Vagina (tissue), 2 donors: ENCODE measurements at regions not wholly inside any gene's neighbourhood (a gene's known extent, or its start where the extent isn't known, plus 50 kb on each side); places are given as distances from the start of the nearest gene placed in this dataset.

Experiments used
- DNase-seq, 2 donors: peaks; one replicate each; pipeline ENCODE4 v3.0.0-alpha.2; 2017; ENCODE audit errors: extremely low spot score in 2 of 2
- H3K27ac ChIP-seq: fragments of 200-600 bp; sonication (generic); one replicate; pipeline ENCODE4 v1.5.1; 2019
- H3K27me3 ChIP-seq: fragments of 200-600 bp; sonication (generic); one replicate; pipeline ENCODE4 v1.5.1; 2019
- H3K36me3 ChIP-seq, 2 donors: fragments of 200-600 bp; sonication (generic); one replicate each; pipeline ENCODE4 v1.5.1; 2017 to 2019
- H3K4me1 ChIP-seq: fragments of 200-600 bp; sonication (generic); one replicate; pipeline ENCODE4 v1.5.1; 2019
- H3K4me3 ChIP-seq, 2 donors: fragments of 200-600 bp; sonication (generic); 1 replicate in 1 of 2; 2 replicates in 1 of 2; pipeline ENCODE4 v1.5.1; 2016 to 2019
- H3K9me3 ChIP-seq: fragments of 200-600 bp; sonication (generic); one replicate; pipeline ENCODE4 v1.5.1; 2019
- POLR2A ChIP-seq, 2 donors: fragments of 450-650 bp; IDR thresholded peaks; one replicate each; pipeline ENCODE4 v1.6.1; 2017; ENCODE audit warnings: antibody characterized with exemption in 2 of 2, mild to moderate bottlenecking in 2 of 2, moderate library complexity in 2 of 2
- POLR2AphosphoS5 ChIP-seq, 2 donors: sonication (generic); formaldehyde crosslinking; IDR thresholded peaks; one replicate each; pipeline ENCODE4 v1.9.0; 2017; ENCODE audit warnings: antibody characterized with exemption in 2 of 2, mild to moderate bottlenecking in 2 of 2, low read depth in 1 of 2; ENCODE audit not compliant: insufficient read depth in 1 of 2
- intact Hi-C: fragments of 100-400 bp; cut with DNase I; formaldehyde crosslinking; loops from one replicate; pipeline ENCODE4 v1.15.1; 2023
- TF ChIP-seq, protein P1 (sequence below), 3 experiments: fragments of 450-650 bp in 2 of 3; fragments of 200-600 bp in 1 of 3; sonication (generic) in 1 of 3; IDR thresholded peaks; one replicate each; pipeline ENCODE4 v1.5.1; 2017 to 2019; ENCODE audit warnings: antibody characterized with exemption in 3 of 3, mild to moderate bottlenecking in 2 of 3, moderate library complexity in 2 of 3

DNA sequence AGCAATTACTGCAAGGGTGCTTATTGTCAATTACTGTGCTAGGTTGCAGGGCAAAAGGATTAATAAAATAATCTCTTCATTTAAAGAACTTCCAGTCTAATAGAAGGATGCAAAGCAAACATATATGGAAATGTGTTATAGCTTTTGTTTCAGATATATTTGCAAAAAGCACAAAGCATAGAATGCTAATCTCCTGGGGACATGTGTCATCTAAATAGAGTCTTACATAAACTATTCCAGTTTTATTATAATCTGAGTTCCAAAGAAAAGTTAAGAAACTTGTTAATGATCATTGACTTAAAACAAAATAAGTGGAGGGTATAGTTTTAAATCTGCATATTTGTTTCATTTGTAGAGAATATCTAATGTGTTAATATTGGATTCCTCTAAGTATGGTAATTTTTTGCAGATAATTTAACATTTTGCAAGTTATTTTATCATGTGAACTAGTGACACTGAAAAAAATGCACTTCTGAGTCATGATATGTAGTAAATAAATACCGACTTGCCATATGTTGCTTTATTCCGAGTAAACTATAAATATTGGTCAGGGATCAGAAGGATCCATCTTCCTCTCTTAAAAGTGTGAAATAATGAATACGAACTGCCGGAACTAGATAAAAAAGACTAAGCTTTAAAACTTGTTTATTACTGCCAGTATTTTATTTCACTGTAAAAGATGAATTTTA, 231.9 kb upstream of the FAT4 start:
- H3K4me3 ChIP-seq = no peak overlapping the region
- no peaks in the 10 kb centered on the region for H3K4me1 ChIP-seq
- no peak overlapping the region for H3K27ac ChIP-seq
- H3K9me3 ChIP-seq = no peaks in the 10 kb centered on the region
- intact Hi-C loops = no loop called here
- no peak for DNase-seq
- no peaks in the 10 kb centered on the region for H3K36me3 ChIP-seq
- H3K27me3 ChIP-seq = no peaks in the 10 kb centered on the region
- TF ChIP-seq, protein P1, sequence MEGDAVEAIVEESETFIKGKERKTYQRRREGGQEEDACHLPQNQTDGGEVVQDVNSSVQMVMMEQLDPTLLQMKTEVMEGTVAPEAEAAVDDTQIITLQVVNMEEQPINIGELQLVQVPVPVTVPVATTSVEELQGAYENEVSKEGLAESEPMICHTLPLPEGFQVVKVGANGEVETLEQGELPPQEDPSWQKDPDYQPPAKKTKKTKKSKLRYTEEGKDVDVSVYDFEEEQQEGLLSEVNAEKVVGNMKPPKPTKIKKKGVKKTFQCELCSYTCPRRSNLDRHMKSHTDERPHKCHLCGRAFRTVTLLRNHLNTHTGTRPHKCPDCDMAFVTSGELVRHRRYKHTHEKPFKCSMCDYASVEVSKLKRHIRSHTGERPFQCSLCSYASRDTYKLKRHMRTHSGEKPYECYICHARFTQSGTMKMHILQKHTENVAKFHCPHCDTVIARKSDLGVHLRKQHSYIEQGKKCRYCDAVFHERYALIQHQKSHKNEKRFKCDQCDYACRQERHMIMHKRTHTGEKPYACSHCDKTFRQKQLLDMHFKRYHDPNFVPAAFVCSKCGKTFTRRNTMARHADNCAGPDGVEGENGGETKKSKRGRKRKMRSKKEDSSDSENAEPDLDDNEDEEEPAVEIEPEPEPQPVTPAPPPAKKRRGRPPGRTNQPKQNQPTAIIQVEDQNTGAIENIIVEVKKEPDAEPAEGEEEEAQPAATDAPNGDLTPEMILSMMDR (IDR thresholded peaks at IDR 0.05) = no peak
- no peak for TF ChIP-seq POLR2AphosphoS5 (IDR thresholded peaks at IDR 0.05; ENCODE audit: insufficient read depth in 1 of 2, low read depth in 1 of 2)
- no peak for TF ChIP-seq POLR2A (IDR thresholded peaks at IDR 0.05)

DNA sequence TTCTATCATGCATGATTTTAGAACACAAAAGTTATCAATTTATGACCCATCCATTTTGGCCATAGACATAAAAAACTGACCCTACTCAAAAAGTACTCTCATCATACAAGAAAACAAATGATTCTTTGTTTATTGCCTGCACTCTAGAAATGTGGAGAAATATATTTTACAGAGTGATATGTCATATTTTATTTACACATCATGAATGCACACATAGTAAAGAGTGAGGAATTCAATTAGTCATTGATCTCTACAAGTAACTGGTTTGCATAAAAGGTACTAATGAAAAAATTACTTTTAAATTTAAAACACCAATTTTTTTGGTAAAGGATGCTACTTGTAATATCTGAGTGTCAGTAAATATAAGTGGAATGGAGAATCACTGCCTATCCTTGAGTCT, 242.5 kb upstream of the FAT4 start:
- TF ChIP-seq, protein P1 (IDR thresholded peaks at IDR 0.05) = no peak
- TF ChIP-seq POLR2AphosphoS5 (IDR thresholded peaks at IDR 0.05; ENCODE audit: insufficient read depth in 1 of 2, low read depth in 1 of 2) (no peak), POLR2A (IDR thresholded peaks at IDR 0.05) (no peak)
- intact Hi-C loops = no loop called here

DNA sequence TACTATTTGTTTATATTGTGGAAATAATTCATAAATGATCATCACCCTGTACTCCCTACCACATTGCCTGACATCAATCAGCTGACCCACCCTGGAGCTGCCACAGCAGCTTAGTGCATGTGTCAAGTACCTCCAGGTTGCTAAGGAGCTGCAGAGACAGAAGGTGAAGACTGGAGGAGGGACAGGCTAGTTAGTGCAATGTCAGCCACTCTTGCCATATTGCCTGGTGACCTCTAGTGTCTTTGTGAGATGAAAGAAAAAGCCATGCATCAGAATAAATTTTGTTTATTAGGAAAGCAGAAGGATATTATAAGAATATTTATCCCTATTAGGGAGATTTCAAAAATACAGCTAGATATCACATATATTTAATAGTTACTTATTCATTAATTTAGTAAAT, 243.9 kb upstream of the FAT4 start:
- intact Hi-C loops = no loop called here
- Histone ChIP-seq H3K27me3 (no peaks in the 10 kb centered on the region), H3K36me3 (no peaks in the 10 kb centered on the region), H3K4me3 (no peak overlapping the region), H3K27ac (no peak overlapping the region), H3K9me3 (no peaks in the 10 kb centered on the region), H3K4me1 (no peaks in the 10 kb centered on the region)
- TF ChIP-seq POLR2AphosphoS5 (IDR thresholded peaks at IDR 0.05; ENCODE audit: insufficient read depth in 1 of 2, low read depth in 1 of 2) = no peak
- TF ChIP-seq, protein P1 (IDR thresholded peaks at IDR 0.05) = no peak
- no peak for TF ChIP-seq POLR2A (IDR thresholded peaks at IDR 0.05)
- DNase-seq = no peak

More for the DNA sequence above, 242.5 kb upstream of the FAT4 start:
- H3K36me3 ChIP-seq = no peaks in the 10 kb centered on the region
- no peak for DNase-seq
- H3K27ac ChIP-seq = no peak overlapping the region
- H3K4me1 ChIP-seq = no peaks in the 10 kb centered on the region
- H3K27me3 ChIP-seq = no peaks in the 10 kb centered on the region
- H3K4me3 ChIP-seq = no peak overlapping the region
- no peaks in the 10 kb centered on the region for H3K9me3 ChIP-seq

DNA sequence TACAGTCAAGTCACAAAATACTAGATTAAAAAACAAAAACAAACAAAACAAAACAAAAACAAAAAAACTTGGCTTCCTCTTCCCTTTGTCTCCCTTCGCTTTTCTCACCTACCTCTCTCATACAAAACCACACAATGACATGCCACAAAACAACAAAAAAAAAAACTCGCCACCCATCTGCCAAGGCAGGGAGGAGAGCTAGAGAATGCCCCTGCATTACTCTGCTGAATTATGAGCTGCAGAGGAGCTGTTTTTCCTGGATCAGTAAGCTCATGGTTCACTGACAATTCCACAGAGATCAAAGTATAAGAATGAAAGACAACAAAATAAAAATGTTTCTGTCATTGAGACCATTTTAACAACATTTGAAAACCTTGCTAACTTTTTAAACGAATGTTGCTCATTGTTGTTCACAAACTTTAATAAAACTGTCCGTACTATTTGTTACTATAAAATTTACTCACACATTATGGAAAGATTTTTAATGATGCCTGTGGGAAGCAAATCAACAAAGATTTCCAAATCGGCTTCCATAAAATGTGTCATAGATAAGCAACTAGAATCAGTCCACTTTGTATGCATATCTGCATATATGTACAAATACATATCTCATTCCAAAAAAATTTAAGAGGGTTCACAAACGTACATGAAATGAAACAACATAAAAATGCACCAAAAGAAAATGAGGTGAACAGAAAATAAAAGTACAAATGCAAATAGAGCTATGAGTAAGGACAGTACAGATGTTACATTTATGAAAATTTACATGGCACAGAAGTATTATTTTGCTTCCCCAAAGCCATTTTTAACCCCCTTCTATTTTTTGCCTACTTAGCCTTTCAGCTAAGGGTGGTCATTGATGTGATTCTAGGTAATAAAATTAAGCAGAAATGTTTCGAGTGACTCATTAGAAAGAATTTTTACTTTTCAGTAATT, 252.4 kb upstream of the FAT4 start:
- TF ChIP-seq, protein P1 (IDR thresholded peaks at IDR 0.05) = no peak
- no peak for TF ChIP-seq POLR2A (IDR thresholded peaks at IDR 0.05)
- TF ChIP-seq POLR2AphosphoS5 (IDR thresholded peaks at IDR 0.05; ENCODE audit: insufficient read depth in 1 of 2, low read depth in 1 of 2) = no peak
- intact Hi-C loops = no loop called here

More for the DNA sequence above, 252.4 kb upstream of the FAT4 start:
- Histone ChIP-seq H3K27me3 (no peaks in the 10 kb centered on the region), H3K36me3 (no peaks in the 10 kb centered on the region), H3K27ac (no peak overlapping the region), H3K4me1 (peaks cover 4% of the 10 kb centered on the region), H3K9me3 (no peaks in the 10 kb centered on the region), H3K4me3 (no peak overlapping the region)
- DNase-seq = no peak
